Panc1 (cell line): ENCODE measurements at regions not wholly inside any gene's neighbourhood (a gene's known extent, or its start where the extent isn't known, plus 50 kb on each side); places are given as distances from the start of the nearest gene placed in this dataset.

ENCODE experiments used
- ATAC-seq: fragments of 200-7000 bp; cut with Tn5 transposase; 2 replicates; pipeline ENCODE4 v1.9.1; 2020; ENCODE audit warnings: mild to moderate bottlenecking, moderate library complexity
- BruUV-seq: library from RNA; stranded (reverse); fragments of 400-500 nt; replicated peaks from 2 replicates; lab custom pipeline; 2021; lab: Mats Ljungman, UMichigan
- CTCF ChIA-PET: fragments of 300-600 bp; sonication (Branson Sonifier 250); formaldehyde crosslinking; loops from one replicate; lab custom pipeline; 2022; ENCODE audit warnings: antibody characterized with exemption; lab: Charles Lee
- POLR2A ChIA-PET: fragments of 300-600 bp; sonication (Branson Sonifier 250); formaldehyde crosslinking; loops from one replicate; lab custom pipeline; 2022; ENCODE audit warnings: antibody characterized with exemption; lab: Charles Lee
- DNase-seq: peaks from one replicate; pipeline ENCODE4 v3.0.0-alpha.2; 2010; ENCODE audit warnings: low read depth, low spot score
- H3K27ac ChIP-seq: 2 replicates; pipeline ENCODE4 v1.5.1; 2011; ENCODE audit warnings: mild to moderate bottlenecking, low read length, inconsistent platforms
- H3K27me3 ChIP-seq: fragments of 200-500 bp; sonication (Bioruptor generic); 2 replicates; pipeline ENCODE4 v1.6.0; 2014; ENCODE audit warnings: low read length, inconsistent platforms; ENCODE audit not compliant: control insufficient read depth, insufficient read depth
- H3K36me3 ChIP-seq: fragments of 200-500 bp; sonication (Bioruptor generic); 2 replicates; pipeline ENCODE4 v1.5.1; 2014; ENCODE audit warnings: inconsistent platforms, mild to moderate bottlenecking, low read length, moderate library complexity; ENCODE audit not compliant: control insufficient read depth, insufficient read depth
- H3K4me1 ChIP-seq: 2 replicates; pipeline ENCODE4 v1.5.1; 2011; ENCODE audit warnings: inconsistent platforms, mild to moderate bottlenecking, low read length, moderate library complexity; ENCODE audit not compliant: control insufficient read depth, insufficient read depth
- H3K4me3 ChIP-seq, 2 experiments: 2 replicates each; pipeline ENCODE4 v1.5.1; 2011 to 2012; ENCODE audit warnings: low read depth in 2 of 2, low read length in 2 of 2, mild to moderate bottlenecking in 2 of 2, inconsistent platforms in 1 of 2, moderate library complexity in 1 of 2
- H3K9me3 ChIP-seq: fragments of 200-500 bp; sonication (Bioruptor generic); 2 replicates; pipeline ENCODE4 v1.5.1; 2014; ENCODE audit warnings: low read depth, mild to moderate bottlenecking, inconsistent platforms, low read length, moderate library complexity; ENCODE audit not compliant: control insufficient read depth, insufficient read depth
- CTCF ChIP-seq: fragments of 450-650 bp; IDR thresholded peaks from 2 replicates; pipeline ENCODE4 v1.5.1; 2017; ENCODE audit warnings: mild to moderate bottlenecking
- POLR2AphosphoS5 ChIP-seq: IDR thresholded peaks from 2 replicates; pipeline ENCODE4 v1.6.1; 2012; ENCODE audit warnings: mild to moderate bottlenecking, low read depth, low read length, moderate library complexity
- REST ChIP-seq, 2 experiments: IDR thresholded peaks; 2 replicates each; pipeline ENCODE4 v1.6.1; 2011 to 2012; ENCODE audit warnings: low read depth in 2 of 2, control low read depth in 1 of 2, low read length in 1 of 2, mild to moderate bottlenecking in 1 of 2, moderate library complexity in 1 of 2; ENCODE audit not compliant: insufficient read depth in 1 of 2
- SIN3A ChIP-seq: IDR thresholded peaks from 2 replicates; pipeline ENCODE4 v1.6.1; 2012; ENCODE audit warnings: low read depth, mild to moderate bottlenecking, low read length, moderate library complexity, borderline replicate concordance; ENCODE audit not compliant: insufficient read depth
- TCF7L2 ChIP-seq: IDR thresholded peaks from 2 replicates; pipeline ENCODE4 v1.6.1; 2011; ENCODE audit warnings: mild to moderate bottlenecking, low read depth, low read length, inconsistent platforms
- in situ Hi-C: cut with HindIII; loops from 2 replicates; pipeline ENCODE4 v1.10.0; 2016; ENCODE audit warnings: low sequenced_read_pairs, low pct_unique_long_range_greater_than_20kb
- intact Hi-C: fragments of 100-400 bp; cut with micrococcal nuclease; formaldehyde crosslinking; loops from one replicate; pipeline ENCODE4 v1.10.0; 2022; ENCODE audit not compliant: unreplicated experiment

- POLR2A ChIA-PET: no interaction called here
- CTCF ChIA-PET: no interaction called here
- no peak for ATAC-seq
- Histone ChIP-seq H3K36me3 (no peaks in the 10 kb centered on the region), H3K9me3 (no peaks in the 10 kb centered on the region), H3K27ac (no peak overlapping the region), H3K4me3 (no peak overlapping the region), H3K4me1 (no peaks in the 10 kb centered on the region), H3K27me3 (peaks cover 7% of the 10 kb centered on the region)
- intact Hi-C loops (no loop called here), in situ Hi-C loops (no loop called here)
- no peak for DNase-seq
- no TSS peak for BruUV-seq
- no peak for TF ChIP-seq POLR2AphosphoS5
Measured at GRCh38 chr2:236743921-236744280, 174.3 kb downstream of the ACKR3 start.

GRCh38 chr2:236744281-236744705, 174.7 kb downstream of the ACKR3 start:
- Histone ChIP-seq H3K9me3 (no peaks in the 10 kb centered on the region), H3K36me3 (no peaks in the 10 kb centered on the region), H3K4me3 (no peak overlapping the region), H3K27ac (no peak overlapping the region), H3K4me1 (no peaks in the 10 kb centered on the region), H3K27me3 (peaks cover 7% of the 10 kb centered on the region)
- POLR2A ChIA-PET: no interaction called here
- intact Hi-C loops (no loop called here), in situ Hi-C loops (no loop called here)
- no peak for ATAC-seq
- DNase-seq: no peak
- TF ChIP-seq POLR2AphosphoS5: no peak
- no peak for TF ChIP-seq REST (IDR thresholded peaks at IDR 0.05; ENCODE audit: insufficient read depth in 1 of 2, low read depth in 2 of 2, low read length in 1 of 2)
- no peak for TF ChIP-seq SIN3A
- TF ChIP-seq CTCF: no peak
- TF ChIP-seq TCF7L2: no peak
- CTCF ChIA-PET: no interaction called here
- no TSS peak for BruUV-seq

GRCh38 chr2:236744716-236745115, 175.1 kb downstream of the ACKR3 start:
- intact Hi-C loops (no loop called here), in situ Hi-C loops (no loop called here)
- Histone ChIP-seq H3K27me3 (peaks cover 7% of the 10 kb centered on the region), H3K4me1 (no peaks in the 10 kb centered on the region), H3K9me3 (no peaks in the 10 kb centered on the region), H3K27ac (no peak overlapping the region), H3K4me3 (no peak overlapping the region), H3K36me3 (no peaks in the 10 kb centered on the region)
- BruUV-seq: no TSS peak
- DNase-seq: no peak
- TF ChIP-seq POLR2AphosphoS5 (no peak), CTCF (no peak), TCF7L2 (no peak), SIN3A (no peak), REST (IDR thresholded peaks at IDR 0.05; ENCODE audit: insufficient read depth in 1 of 2, low read depth in 2 of 2, low read length in 1 of 2) (no peak)
- POLR2A ChIA-PET: no interaction called here
- CTCF ChIA-PET: no interaction called here
- no peak for ATAC-seq
